GM12891 (cell line): ENCODE measurements at regions not wholly inside any gene's neighbourhood (a gene's known extent, or its start where the extent isn't known, plus 50 kb on each side); places are given as distances from the start of the nearest gene placed in this dataset.
"Not testable (repeated sequence)": the region's sequence is repeated elsewhere in the genome, so short reads cannot be mapped to it uniquely, and the experiment has no call there.

ENCODE experiments used
- POLR2AphosphoS5 ChIP-seq: IDR thresholded peaks from 2 replicates; pipeline ENCODE4 v1.6.1; 2011; ENCODE audit warnings: low read depth, low read length, control low read depth
- TAF1 ChIP-seq: IDR thresholded peaks from 2 replicates; pipeline ENCODE4 v1.6.1; 2011; ENCODE audit warnings: low read depth, low read length, control low read depth

GRCh38 chr15:20102862-20103261 lies 438.7 kb downstream of the GOLGA6L6 start:
- not testable (repeated sequence) for TF ChIP-seq POLR2AphosphoS5, TAF1
